ENCODE measurements at regions not wholly inside any gene's neighbourhood (a gene's known extent, or its start where the extent isn't known, plus 50 kb on each side); places are given as distances from the start of the nearest gene placed in this dataset.

DNA sequence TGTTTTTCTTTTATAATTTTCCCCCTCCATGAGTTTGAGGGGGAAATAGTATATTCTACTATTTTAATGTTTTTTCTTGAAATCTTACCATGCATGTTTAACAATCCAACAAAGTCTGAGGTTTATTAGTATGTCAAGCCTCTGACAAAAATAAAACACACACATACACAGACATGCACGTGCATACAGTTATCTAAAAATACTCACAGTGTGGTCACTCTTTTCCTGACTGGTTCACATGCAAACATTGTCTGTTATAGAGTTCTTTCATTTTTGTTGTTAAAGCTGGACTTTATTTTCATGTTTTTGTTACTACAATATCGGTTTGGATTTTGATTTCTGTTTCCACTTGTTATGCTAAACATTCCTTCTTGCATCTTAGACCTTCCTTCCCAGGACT, 236.6 kb downstream of the MFSD1 start:
- 40% methylated on average over 2 of the region's 2 CpGs for WGBS (ENCODE audit: low lambda C conversion rate)
- CTCF ChIA-PET: interaction anchor here (0.9 kb wide), 1 partner anchor 11 kb away, joined by 3 read pairs; no protein-coding TSS in a partner anchor
- H3F3A ChIP-seq (replicated peaks; ENCODE audit: insufficient read depth): no peaks in the 10 kb centered on the region
- no peak overlapping the region for H3K27ac ChIP-seq (ENCODE audit: low read depth in 2 of 2, low read length in 1 of 2)
- no peaks in the 10 kb centered on the region for H3K79me2 ChIP-seq (ENCODE audit: insufficient read depth)
- no peak for DNase-seq
- POLR2A ChIA-PET: no interaction called here
- H3K4me2 ChIP-seq: no peak overlapping the region
- H4K20me1 ChIP-seq (ENCODE audit: insufficient read depth): no peaks in the 10 kb centered on the region
- H3K27me3 ChIP-seq (ENCODE audit: insufficient read depth): no peaks in the 10 kb centered on the region
- H2AFZ ChIP-seq (ENCODE audit: low read depth): no peak overlapping the region
- no peaks in the 10 kb centered on the region for H3K9me3 ChIP-seq
- no peak overlapping the region for H3K4me3 ChIP-seq (ENCODE audit: low read depth in 2 of 2, low read length in 1 of 2)
- no peaks in the 10 kb centered on the region for H3K4me1 ChIP-seq (ENCODE audit: control insufficient read depth in 1 of 2, insufficient read depth in 2 of 2, low read depth in 1 of 2, low read length in 1 of 2)
- H3K9ac ChIP-seq: no peak overlapping the region
- H3K36me3 ChIP-seq (replicated peaks in 1 of 2; ENCODE audit: control insufficient read depth in 1 of 2, insufficient read depth in 2 of 2, low read length in 1 of 2): no peaks in the 10 kb centered on the region
- H3K9me2 ChIP-seq: no peaks in the 10 kb centered on the region
- TF ChIP-seq TAF1 (IDR thresholded peaks at IDR 0.05; ENCODE audit: borderline replicate concordance, low read depth, low read length): no peak
- TF ChIP-seq SMC3 (IDR thresholded peaks at IDR 0.05; ENCODE audit: low read depth, low read length): no peak
- TF ChIP-seq YY1 (IDR thresholded peaks at IDR 0.05; ENCODE audit: low read depth): no peak
- no peak for TF ChIP-seq ELF1 (IDR thresholded peaks at IDR 0.05)
- TF ChIP-seq NRF1 (IDR thresholded peaks at IDR 0.05; ENCODE audit: low read depth, low read length): no peak
- TF ChIP-seq SIN3A (IDR thresholded peaks at IDR 0.05; ENCODE audit: borderline replicate concordance, low read depth, low read length): no peak
- TF ChIP-seq RAD21 (IDR thresholded peaks at IDR 0.05; ENCODE audit: low read length): no peak
- no peak for TF ChIP-seq EZH2phosphoT487 (IDR thresholded peaks at IDR 0.05; ENCODE audit: borderline replicate concordance, low read depth)
- TF ChIP-seq, protein P1, sequence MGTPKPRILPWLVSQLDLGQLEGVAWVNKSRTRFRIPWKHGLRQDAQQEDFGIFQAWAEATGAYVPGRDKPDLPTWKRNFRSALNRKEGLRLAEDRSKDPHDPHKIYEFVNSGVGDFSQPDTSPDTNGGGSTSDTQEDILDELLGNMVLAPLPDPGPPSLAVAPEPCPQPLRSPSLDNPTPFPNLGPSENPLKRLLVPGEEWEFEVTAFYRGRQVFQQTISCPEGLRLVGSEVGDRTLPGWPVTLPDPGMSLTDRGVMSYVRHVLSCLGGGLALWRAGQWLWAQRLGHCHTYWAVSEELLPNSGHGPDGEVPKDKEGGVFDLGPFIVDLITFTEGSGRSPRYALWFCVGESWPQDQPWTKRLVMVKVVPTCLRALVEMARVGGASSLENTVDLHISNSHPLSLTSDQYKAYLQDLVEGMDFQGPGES (IDR thresholded peaks at IDR 0.05; ENCODE audit: low read depth, low read length): no peak
- no peak for TF ChIP-seq POLR2AphosphoS5 (IDR thresholded peaks at IDR 0.05; ENCODE audit: low read depth, low read length)
- no peak for TF ChIP-seq NFIC (IDR thresholded peaks at IDR 0.05; ENCODE audit: borderline replicate concordance)
- TF ChIP-seq, protein P2, sequence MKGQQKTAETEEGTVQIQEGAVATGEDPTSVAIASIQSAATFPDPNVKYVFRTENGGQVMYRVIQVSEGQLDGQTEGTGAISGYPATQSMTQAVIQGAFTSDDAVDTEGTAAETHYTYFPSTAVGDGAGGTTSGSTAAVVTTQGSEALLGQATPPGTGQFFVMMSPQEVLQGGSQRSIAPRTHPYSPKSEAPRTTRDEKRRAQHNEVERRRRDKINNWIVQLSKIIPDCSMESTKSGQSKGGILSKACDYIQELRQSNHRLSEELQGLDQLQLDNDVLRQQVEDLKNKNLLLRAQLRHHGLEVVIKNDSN (IDR thresholded peaks at IDR 0.05; ENCODE audit: borderline replicate concordance, low read depth): no peak
- no peak for TF ChIP-seq JUND (IDR thresholded peaks at IDR 0.05)
- no peak for TF ChIP-seq FOXM1 (IDR thresholded peaks at IDR 0.05; ENCODE audit: low read depth)
- no peak for TF ChIP-seq RXRA (IDR thresholded peaks at IDR 0.05; ENCODE audit: borderline replicate concordance, low read depth)
- no peak for TF ChIP-seq GABPA (IDR thresholded peaks at IDR 0.05; ENCODE audit: low read depth)
- no peak for TF ChIP-seq REST (IDR thresholded peaks at IDR 0.05; ENCODE audit: low read depth, low read length)
- no peak for TF ChIP-seq RFX5 (IDR thresholded peaks at IDR 0.05; ENCODE audit: low read length)
